ENCODE measurements at regions not wholly inside any gene's neighbourhood (a gene's known extent, or its start where the extent isn't known, plus 50 kb on each side); places are given as distances from the start of the nearest gene placed in this dataset.

DNA sequence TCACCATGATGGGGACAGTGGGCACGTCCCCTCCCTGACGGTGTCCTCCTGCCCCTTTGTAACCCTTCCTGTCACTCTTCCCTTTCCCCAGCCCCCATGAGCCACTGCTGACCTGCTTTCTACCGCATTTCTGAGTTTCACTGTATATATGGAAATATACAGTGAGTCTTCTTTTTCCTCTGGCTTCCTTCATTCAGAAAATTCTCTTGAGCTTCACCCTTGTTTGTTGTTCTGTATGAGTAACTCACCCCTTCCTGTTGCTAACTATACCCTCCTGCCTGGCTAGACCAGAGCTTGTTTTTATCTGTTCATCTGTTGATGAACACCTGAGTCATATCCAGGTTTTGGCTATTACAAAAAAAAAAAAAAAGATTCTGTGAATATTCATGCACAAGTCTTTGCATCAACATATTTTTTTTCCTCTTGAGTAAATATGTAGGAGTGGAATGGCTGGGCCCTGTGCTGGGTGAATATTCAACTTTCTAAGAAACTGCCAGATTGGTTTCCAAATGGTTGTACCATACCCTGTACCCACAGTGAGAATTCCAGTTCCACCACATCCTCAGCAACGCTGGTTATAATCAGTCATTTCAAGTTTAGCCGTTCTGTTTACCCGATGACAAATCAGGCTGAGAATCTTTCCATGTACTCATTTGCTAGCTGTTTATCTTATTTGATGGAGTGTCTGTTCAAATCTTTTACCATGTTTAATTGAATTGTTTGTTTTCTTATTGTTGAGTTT, 62.0 kb downstream of the IGF2 start:
- TF ChIP-seq, protein P1, sequence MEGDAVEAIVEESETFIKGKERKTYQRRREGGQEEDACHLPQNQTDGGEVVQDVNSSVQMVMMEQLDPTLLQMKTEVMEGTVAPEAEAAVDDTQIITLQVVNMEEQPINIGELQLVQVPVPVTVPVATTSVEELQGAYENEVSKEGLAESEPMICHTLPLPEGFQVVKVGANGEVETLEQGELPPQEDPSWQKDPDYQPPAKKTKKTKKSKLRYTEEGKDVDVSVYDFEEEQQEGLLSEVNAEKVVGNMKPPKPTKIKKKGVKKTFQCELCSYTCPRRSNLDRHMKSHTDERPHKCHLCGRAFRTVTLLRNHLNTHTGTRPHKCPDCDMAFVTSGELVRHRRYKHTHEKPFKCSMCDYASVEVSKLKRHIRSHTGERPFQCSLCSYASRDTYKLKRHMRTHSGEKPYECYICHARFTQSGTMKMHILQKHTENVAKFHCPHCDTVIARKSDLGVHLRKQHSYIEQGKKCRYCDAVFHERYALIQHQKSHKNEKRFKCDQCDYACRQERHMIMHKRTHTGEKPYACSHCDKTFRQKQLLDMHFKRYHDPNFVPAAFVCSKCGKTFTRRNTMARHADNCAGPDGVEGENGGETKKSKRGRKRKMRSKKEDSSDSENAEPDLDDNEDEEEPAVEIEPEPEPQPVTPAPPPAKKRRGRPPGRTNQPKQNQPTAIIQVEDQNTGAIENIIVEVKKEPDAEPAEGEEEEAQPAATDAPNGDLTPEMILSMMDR (IDR thresholded peaks at IDR 0.05), result no peak
- no peak for TF ChIP-seq POLR2A (IDR thresholded peaks at IDR 0.05)

All from testis (tissue), 2 donors.